HG03139 (cell line): ENCODE measurements at regions not wholly inside any gene's neighbourhood (a gene's known extent, or its start where the extent isn't known, plus 50 kb on each side); places are given as distances from the start of the nearest gene placed in this dataset.

ENCODE experiments used
- ATAC-seq: cut with Tn5 transposase; IDR thresholded peaks from one replicate; pipeline ENCODE4 v1.9.1; 2021; ENCODE audit not compliant: unreplicated experiment

GRCh38 chr6:8277769-8278168 lies 157.6 kb downstream of the SLC35B3 start:
- ATAC-seq = no peak

- no peak for ATAC-seq
These were observed 159.2 kb downstream of the SLC35B3 start for GRCh38 chr6:8276148-8276547.

- ATAC-seq = no peak
These were observed 159.7 kb downstream of the SLC35B3 start for GRCh38 chr6:8275667-8276066.

GRCh38 chr6:8274226-8274625 lies 161.1 kb downstream of the SLC35B3 start:
- ATAC-seq = no peak

- ATAC-seq = no peak
These were observed 165.4 kb downstream of the SLC35B3 start for GRCh38 chr6:8269872-8270454.

GRCh38 chr6:8269094-8269493 lies 166.3 kb downstream of the SLC35B3 start:
- ATAC-seq = no peak

GRCh38 chr6:8268606-8269005 lies 166.3 kb upstream of the EEF1E1 start:
- ATAC-seq = no peak

GRCh38 chr6:8268156-8268555 lies 165.8 kb upstream of the EEF1E1 start:
- no peak for ATAC-seq

- no peak for ATAC-seq
These were observed 158.3 kb upstream of the EEF1E1 start for GRCh38 chr6:8260610-8261009.

- no peak for ATAC-seq
These were observed 144.1 kb upstream of the EEF1E1 start for GRCh38 chr6:8246403-8246802.

GRCh38 chr6:8245726-8246125 lies 143.4 kb upstream of the EEF1E1 start:
- ATAC-seq = no peak

GRCh38 chr6:8243475-8243874 lies 141.1 kb upstream of the EEF1E1 start:
- no peak for ATAC-seq

- ATAC-seq = no peak
These were observed 140.5 kb upstream of the EEF1E1 start for GRCh38 chr6:8242885-8243284.

GRCh38 chr6:8240301-8240700 lies 138.0 kb upstream of the EEF1E1 start:
- no peak for ATAC-seq

GRCh38 chr6:8238773-8239683 lies 136.7 kb upstream of the EEF1E1 start:
- no peak for ATAC-seq

- ATAC-seq = no peak
These were observed 135.3 kb upstream of the EEF1E1 start for GRCh38 chr6:8237668-8238067.

- no peak for ATAC-seq
These were observed 134.6 kb upstream of the EEF1E1 start for GRCh38 chr6:8236956-8237355.

GRCh38 chr6:8234321-8234720 lies 132.0 kb upstream of the EEF1E1 start:
- no peak for ATAC-seq

GRCh38 chr6:8231956-8232355 lies 129.6 kb upstream of the EEF1E1 start:
- ATAC-seq = no peak

- no peak for ATAC-seq
These were observed 127.8 kb upstream of the EEF1E1 start for GRCh38 chr6:8229915-8230756.

GRCh38 chr6:8225113-8225512 lies 122.8 kb upstream of the EEF1E1 start:
- no peak for ATAC-seq

GRCh38 chr6:8223678-8224077 lies 121.3 kb upstream of the EEF1E1 start:
- ATAC-seq = no peak
